Kidney tubule cell (primary cell): ENCODE measurements at regions not wholly inside any gene's neighbourhood (a gene's known extent, or its start where the extent isn't known, plus 50 kb on each side); places are given as distances from the start of the nearest gene placed in this dataset.

Experiments used
- DNase-seq: peaks from one replicate; pipeline ENCODE4 v3.0.0-alpha.2; 2018; ENCODE audit warnings: low spot score

GRCh38 chr5:93320920-93321445 is 260.0 kb downstream of the NR2F1-AS1 start:
- DNase-seq = no peak

DNA sequence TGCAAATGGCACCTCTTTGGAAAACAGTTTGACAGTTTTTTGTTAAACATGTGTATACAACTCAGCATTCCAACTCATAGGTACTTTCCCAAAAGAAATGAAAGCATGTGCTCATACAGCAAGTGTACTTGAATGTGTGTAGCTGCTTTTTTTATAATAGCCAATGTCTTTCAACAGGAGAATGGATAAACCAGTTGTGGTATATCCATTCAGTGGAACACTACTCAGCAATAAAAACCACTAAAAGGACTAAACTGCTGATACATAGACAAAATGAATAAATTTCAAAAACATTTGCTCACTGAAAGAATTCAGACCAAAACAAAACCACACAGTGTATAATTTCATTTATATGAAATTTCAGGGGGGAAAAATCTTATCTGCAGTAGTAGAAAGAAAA is 267.3 kb downstream of the NR2F1-AS1 start:
- no peak for DNase-seq

- DNase-seq = no peak
These were observed 269.1 kb downstream of the NR2F1-AS1 start for GRCh38 chr5:93311881-93312280.

GRCh38 chr5:93307557-93307956 is 273.5 kb downstream of the NR2F1-AS1 start:
- DNase-seq = no peak

DNA sequence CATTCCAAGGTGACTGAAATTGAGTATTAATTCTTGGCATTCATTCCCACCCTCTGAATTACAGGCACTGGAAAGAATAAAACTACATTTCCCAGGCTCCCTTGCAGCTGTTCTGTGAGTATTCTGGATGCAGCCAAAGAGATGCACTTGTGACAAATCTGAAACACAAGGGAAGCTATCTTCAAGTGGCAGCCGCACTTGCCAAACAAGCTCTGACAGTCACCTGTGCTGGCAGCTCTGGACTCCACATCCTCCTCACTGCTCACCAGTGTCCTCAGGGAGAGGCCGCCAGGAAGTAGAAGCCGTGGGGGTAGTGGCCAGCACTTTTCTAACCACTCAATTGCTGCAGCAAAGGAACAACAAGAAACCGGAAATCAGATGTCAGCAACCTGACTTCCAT is 275.0 kb downstream of the NR2F1-AS1 start:
- DNase-seq = no peak

DNA sequence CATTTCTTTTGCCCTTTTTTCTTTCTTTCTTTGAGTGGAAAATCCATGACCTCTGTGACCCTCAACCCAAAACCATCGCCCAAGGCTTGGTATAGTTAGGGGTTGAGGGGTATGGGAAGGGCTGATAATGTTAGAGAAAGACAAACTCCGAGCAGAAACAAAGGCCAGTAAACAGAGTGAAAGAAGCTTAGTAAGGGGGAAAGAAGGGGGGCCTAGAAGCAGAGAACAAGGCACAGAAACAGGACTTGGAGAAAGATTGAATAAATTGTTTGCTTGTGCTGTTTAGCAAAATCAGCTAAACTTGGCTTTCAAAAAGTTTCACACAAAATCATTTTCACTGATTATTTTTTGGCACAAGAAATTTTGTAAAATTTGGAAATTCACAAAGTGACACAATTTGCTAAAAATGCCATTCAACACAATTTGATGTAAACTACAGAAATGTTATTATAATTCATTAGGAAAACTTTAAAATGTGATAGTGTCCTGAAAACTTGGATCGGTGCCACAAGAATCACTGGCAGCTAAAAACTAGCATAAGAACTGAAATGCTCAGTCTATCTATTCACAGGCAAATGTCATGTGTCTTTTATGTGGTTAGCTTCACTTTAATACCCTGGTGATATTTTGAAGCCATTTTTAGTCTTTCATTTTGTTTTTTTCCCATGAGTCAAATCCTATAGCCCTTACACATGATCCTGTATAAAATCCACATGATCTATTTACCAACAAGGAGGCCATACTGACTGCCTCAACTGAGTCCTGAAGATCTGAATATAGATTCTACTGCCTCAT is 276.4 kb downstream of the NR2F1-AS1 start:
- no peak for DNase-seq

DNA sequence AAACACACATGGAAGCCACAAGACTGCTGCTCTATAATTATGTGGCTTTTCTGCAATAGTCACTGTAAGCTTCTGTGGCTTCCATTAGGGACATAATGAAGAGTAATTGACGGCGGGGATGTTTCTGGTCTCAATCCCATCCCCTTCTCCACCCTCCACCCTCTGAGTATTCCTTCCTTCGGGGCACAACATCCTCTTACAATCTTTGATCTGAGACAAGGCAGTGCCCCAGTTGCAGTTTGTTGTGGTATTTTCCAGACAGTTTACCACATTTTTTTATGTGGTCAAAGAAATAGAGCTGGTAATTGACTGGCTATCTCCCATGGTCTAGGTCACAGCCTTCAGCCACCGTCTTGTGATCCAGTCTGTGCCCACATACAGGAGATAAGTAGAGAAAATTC is 277.7 kb downstream of the NR2F1-AS1 start:
- DNase-seq = no peak

- DNase-seq = no peak
These were observed 278.3 kb downstream of the NR2F1-AS1 start for GRCh38 chr5:93302711-93303110.

GRCh38 chr5:93300945-93301344 is 280.1 kb downstream of the NR2F1-AS1 start:
- DNase-seq = no peak

DNA sequence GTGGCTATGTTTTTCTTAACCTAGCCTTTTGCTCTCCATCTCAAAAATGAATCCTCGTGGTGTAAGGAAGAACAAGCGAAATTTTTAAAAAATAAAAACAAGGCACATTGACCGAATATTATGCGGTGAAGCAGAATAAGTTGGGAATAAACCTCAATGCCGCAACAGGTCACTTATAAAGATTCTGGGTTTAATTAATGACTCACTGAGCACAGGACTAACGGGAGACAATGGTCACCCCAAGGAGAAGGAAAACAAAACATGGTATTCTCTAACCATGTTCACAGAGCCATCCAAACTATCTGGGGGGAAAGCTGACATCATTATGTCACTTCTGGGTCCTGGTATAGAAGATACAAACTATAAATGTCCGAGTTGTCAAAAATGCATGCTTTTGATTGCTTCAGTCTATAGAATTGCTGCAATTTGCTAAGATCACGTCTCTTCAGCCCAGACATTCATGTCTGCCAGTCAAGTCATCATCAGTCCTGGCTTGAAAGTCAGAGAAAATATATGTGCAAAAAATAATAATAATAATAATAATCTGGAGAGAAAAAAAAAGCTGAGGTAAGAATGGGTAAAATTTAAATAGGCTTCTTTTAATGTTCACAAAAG is 280.6 kb downstream of the NR2F1-AS1 start:
- no peak for DNase-seq

DNA sequence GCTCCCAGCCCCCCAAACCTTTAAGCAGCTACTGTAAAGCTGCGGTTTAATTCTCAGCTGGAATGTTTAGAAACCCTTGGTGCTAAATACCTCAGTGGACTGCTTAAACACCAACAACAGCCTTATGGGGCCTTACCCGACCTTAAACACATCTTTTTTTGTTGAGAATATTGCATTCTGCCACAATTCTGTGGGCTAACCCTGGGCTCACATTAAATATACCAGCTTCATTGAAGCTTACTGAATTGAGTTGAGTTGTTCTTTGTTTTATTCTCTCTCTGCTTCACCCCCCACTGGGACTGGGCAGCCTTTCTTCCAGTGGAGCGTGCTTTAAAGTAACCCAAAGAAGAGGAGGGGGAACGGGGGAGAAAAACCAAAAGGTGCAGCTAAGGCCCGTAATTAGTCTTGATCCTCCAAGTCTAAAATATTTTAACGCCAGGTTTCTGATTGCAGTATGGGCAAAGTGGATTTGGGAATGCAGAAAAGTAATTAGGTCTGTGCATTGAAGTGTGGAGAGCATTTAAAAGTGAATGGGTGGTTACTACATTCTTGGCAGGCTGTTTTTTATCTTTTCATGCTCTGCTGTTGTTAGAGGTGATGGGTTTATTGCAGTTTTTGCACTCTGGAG is 281.2 kb downstream of the NR2F1-AS1 start:
- peak; percentile 79 for DNase-seq

DNA sequence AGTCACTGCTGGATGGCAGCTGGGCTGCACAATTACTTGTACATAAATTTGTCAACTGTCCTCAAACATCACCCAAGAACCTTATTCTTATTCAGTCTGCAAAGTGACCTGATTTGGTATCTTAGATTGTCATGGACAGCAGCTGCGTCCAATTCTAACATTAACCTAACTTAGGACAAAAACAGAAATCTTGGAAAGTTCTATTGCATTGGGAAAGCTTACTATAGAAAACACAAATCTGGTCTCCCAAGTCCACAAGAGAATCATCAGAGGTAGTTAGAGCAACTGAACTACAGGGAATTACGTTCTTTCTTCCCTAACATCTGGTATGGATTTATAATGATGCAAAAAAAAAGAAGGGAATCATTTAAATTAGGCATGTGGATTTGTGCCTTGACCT is 283.9 kb downstream of the NR2F1-AS1 start:
- no peak for DNase-seq

GRCh38 chr5:93296338-93296737 is 284.7 kb downstream of the NR2F1-AS1 start:
- DNase-seq = peak; percentile 44

- no peak for DNase-seq
These were observed 286.0 kb downstream of the NR2F1-AS1 start for GRCh38 chr5:93294996-93295395.

DNA sequence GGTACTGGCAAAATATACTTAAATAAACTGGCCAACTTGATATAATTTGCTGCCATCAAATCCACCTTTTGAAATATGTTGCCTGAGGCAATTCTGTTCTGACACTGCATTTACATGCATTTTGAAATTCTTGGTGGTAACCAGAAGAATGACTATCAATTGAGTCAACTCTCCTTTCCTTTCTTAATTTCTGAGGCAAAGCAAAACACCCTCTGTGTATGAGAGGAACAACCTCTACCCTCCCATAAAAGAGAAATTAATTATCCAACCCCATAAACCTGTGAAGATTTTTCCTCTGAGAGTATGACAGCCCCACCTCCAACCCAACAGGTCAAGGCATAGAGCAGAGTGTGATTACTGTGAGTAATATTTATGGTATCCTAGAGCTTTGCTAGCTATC is 286.8 kb downstream of the NR2F1-AS1 start:
- peak; percentile 59 for DNase-seq

- no peak for DNase-seq
These were observed 291.1 kb downstream of the NR2F1-AS1 start for GRCh38 chr5:93289942-93290341.

GRCh38 chr5:93285461-93285860 is 295.6 kb downstream of the NR2F1-AS1 start:
- no peak for DNase-seq

GRCh38 chr5:93281980-93282772 is 298.8 kb downstream of the NR2F1-AS1 start:
- DNase-seq = no peak

DNA sequence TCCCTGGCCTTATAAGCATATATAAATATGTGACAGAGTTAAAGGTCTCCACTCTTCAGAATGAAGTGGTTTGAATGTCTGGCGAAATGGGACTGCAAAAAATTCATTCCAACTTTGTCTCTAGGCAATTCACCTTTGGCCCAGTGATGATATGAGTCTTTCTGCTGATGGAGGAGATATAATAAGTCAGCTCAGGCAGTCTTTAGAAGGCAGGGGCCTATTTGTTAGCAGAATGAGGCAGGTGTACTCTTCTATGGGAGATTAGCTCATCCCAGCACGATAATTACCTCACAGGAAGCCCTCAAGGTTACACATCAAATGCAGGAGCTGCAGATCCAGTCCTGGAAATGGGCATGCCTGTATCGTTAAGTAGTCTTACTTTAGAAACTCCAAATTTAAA is 300.5 kb downstream of the NR2F1-AS1 start:
- no peak for DNase-seq

DNA sequence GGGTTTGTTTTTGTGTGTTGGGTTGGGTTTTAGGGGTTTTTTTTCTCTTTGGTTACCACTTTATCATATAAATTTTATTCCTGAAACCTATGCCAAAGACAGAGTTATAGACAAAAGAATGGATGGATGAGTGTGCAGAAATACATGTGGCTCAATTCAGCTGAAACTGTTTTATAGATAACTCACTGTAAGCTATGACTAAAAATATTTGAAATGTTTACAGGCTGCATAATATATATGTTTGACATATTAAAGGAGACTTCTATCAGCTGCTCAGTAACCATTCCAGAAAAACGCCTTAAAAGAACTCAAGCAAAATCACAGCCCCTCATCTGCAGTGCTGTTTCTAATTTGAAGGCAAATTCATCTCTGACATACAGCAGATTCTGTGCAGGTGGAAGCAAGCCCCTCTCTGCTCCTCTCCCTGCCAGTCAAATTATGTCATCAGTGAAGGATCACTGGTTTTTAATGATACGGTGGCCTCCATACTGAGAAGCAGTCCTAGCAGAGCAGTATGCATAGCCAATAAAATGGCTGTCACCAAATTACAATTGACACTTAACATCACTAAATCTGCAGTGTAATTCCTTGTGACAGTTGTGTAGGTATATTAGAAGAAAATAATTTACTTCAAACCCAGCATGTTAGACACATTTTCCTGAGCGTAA is 301.6 kb downstream of the NR2F1-AS1 start:
- no peak for DNase-seq

- no peak for DNase-seq
These were observed 302.1 kb downstream of the NR2F1-AS1 start for GRCh38 chr5:93278896-93279295.

DNA sequence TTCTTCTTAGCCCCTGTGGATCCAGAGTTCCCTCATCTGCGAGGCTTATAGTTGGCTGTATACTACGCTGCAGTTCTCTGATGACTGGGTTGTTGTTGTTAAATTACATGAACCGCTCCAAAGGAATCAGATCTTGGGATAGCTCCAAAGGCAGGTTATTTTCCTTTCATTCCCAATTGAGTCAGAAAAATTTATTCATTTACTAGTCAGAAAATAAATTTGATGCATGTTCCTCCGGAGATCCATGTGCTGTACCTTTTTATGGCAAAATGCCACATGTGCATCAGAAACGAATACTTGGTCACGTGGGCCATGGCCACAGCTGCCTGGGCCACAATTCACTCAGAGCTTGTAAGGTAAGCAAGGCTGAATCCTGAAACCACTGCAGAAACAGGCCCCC is 304.0 kb downstream of the NR2F1-AS1 start:
- DNase-seq = no peak
